GM19372 (cell line): ENCODE measurements at regions not wholly inside any gene's neighbourhood (a gene's known extent, or its start where the extent isn't known, plus 50 kb on each side); places are given as distances from the start of the nearest gene placed in this dataset.

ENCODE experiments used
- ATAC-seq: cut with Tn5 transposase; IDR thresholded peaks from one replicate; pipeline ENCODE4 v1.9.1; 2021; ENCODE audit warnings: mild to moderate bottlenecking, low read depth, moderate library complexity; ENCODE audit not compliant: unreplicated experiment

DNA sequence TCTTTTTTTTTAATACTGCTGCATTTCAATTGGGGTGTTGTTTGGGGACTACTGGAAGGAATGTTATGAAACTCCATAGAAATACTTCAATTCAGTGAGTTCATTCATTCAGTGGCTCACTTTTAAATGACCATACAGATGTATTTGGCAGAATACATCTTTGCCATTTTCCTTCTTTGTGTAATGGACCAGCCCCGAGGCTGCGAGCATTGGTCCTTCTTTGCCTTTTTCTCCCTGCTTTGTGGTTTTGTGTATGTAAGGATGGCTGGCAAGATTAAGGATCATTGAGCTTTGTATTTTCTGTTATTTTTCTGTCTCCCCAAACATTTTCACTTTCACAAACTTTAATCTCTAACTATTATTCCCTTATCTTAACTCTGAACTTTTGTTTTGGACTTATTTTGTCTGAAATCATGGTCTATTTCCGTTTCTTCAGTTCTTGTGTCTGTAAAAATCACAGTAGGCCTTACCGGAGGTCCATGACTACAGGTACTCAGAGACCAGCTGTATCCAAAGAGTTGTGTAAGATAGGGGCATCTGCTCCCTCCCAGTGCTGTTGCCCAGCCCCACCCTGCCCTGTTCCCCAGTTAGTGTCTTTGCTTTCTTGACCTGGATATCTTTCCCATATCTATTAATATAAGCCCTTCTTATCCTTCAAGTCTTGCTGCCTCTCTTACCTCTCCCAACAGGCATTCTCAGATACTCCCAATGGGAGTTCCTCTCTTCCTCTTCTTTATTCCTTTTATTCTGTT lies 154.3 kb upstream of the DMRT1 start:
- ATAC-seq: no peak

DNA sequence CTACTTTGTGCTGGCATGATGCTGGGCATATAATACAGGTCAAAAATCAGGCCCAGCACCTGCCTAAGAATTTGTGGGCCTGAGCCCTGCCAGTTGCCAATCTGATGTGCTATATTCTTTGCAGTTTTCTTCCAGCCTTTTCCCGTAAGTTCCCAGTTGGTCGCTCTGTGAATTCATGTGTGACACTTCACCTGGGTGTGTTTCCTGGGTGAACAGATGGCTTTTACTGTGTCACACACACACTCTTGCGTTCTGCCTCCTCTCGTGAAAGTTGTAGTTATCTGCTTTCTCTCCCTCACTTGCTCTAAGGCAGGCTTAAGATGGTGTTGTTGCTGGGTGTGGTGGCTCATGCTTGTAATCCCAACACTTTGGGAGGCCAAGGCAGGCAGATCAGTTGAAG lies 153.5 kb upstream of the DMRT1 start:
- no peak for ATAC-seq

DNA sequence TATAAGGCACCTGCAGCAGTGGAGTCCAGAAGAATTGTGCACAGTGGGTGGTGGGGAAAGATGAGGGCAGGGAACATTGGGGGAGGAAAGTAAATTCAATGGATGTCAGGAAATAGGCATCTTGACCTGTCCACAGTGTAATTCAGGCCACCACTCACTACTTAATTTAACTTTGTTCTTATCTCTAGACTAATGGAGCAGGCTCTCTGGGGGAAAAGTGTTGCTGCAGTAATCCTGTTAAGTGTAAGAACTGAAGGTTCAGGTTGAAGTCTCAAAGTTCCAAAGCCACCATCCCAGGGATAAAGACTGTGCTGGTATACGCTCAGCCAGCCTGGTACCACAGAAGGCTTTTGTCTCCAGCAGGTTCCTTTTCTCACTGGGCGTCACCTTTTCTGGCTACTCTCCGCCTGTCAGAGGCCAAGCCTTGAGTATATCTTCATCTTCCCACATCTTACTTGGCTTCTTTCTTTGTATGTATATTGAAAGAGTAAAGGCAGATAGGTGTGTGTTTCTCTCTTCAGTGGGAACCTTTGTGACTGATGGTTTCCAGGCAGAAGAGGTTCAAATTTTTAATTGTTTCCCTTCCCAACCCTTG lies 150.9 kb upstream of the DMRT1 start:
- no peak for ATAC-seq

DNA sequence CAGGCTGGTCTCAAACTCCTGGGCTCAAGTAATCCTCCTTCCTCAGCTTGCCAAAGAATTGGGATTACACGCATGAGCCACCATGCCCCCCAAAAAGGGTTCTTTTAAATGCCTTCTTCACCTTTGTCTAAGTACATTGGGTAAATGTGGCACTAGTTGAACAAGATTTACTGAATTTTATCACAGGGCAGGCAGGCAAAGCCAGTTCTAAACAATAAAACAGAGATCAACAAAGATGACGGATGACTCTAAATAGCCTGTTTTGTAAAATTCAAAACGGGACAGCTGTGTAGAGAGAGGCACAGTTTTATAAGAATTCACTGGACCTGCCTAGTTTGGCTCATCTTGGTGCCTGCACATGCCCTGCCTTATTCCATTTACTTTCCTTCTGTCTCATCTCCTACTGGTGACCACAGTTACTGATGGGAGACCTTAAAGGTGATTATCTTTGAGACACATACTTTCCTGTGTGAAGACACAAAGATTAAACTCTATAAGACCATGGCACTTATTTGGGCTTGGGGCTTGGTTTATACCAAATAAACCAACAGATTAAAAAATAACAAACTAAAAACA lies 149.6 kb upstream of the DMRT1 start:
- ATAC-seq: no peak

DNA sequence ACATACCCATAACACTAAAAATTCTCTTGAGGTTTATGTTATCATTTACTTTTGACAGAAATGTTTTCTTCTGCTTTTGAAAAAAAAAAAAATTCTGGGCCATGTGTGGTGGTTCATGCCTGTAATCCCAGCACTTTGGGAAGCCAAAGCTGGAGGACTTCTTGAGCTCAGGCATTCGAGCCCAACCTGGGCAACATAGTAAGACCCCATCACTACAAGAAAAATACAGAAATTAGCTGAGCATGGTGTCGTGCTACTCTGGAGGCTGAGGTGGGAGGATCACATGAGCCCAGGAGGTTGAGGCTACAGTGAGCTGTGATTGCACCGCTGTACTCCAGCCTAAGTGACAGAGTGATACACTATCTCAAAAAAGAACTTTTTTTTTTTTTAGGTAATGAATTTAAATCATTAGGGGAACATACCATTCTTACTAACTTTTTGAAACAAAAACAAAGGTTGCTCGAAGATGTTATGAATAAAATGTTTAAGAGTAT lies 148.8 kb upstream of the DMRT1 start:
- ATAC-seq: no peak

DNA sequence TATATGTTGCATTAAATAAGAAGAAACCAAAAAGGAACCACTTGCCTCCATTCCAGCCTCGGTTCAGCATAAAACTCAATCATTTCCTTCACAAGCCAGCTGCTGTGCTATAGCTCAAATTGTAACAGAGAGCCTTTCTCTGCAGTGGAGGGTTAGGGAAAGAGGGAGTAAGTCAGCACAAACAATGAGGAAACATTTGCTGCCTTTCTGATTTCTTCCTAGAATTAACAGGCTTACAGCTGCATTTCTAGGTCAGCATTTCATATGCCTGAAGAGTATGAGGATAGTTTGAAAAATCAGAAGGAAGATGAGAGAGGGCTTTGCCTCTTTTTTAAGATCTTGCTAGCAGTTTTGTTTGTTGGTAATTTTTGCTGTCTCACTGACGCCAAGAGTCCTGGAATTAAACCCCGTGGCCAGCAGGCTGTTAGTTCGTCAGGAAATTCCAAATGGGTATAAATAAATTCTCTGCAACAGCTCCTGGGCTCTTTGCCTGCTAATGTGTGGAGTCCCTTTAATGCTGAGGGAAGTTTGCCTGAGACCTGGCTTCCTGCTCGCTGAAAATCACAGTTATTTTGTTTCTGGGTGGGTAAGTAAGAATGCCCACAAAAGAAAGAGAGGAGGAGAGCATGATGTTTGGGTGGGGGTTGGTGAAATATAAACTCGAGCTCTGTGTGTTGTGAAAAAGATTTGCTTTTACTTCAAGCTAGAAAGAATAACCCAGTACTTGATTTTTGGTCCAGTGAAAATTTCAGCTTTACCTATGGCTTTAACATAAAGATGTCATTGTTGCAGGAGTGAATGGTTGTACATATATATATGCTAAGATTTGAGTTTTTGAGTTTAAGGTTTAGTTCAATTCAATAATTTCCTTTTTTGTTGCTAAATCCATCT lies 148.1 kb upstream of the DMRT1 start:
- ATAC-seq: no peak

DNA sequence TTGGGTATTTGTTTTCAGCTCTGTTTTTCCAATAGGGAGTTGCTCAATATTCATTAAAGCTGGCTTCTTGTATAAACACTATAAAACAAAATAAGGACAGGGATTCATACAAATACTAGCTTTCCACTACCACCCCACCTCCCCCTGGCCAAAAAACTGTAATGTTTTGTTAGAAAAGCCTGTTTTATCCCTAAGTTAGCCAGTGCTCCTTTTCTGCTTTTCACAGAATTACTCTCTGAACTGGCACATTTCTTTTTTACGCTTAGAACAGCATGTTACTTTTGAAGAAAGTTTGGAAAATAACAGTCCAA lies 147.4 kb upstream of the DMRT1 start:
- ATAC-seq: no peak

DNA sequence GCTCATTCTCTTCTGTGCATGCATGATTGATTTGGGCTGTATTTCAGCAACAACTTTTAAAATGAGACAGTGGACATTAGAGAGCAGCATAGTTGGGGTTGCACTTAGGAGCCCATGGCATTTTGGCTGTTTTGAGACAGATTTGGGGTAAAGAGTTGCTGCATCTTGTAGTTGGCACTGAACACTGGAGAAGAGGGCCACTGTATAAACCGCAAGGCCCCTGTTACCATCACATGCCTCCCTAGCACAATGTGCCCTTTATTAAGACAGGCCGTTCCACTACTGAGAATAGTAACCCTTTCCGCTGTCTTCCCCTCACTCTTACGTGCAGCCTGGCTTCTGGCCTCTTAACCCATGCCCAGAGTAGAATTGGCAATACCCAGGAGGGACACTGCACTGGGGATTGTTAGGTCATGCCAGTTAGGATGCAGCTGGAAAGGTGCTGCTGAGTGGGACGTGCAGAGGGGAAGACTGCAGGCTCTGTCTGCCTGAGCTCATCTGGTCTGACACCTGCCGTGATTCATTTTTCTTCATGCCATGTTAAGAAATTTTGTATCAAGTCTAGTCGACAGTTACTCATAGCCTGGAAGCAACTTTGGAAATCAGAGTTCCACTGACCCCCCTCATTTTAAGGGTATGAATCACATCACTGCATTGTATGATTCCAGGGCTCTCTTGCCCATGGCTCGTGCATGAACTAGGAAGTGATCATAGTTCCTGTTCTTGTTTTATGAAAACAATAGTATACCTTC lies 146.9 kb upstream of the DMRT1 start:
- no peak for ATAC-seq

DNA sequence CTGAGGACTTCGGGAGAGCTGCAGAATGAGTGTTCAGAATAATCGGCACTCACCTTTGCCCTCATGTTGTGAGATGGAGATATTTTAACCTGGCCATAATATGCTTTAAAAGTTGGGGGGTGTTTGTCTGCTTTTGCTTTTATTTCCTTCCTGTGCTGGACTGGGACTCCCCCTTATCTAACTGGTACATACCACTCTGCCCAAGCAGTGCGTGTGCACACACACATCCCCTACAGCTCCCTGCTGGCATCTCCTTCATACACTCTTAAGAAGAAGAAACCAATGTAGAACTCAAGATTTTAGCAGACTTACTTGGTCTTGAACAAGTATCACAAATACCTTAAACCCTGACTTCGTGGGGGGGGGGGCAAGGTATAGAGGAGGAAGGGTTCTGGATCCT lies 146.2 kb upstream of the DMRT1 start:
- ATAC-seq: no peak

DNA sequence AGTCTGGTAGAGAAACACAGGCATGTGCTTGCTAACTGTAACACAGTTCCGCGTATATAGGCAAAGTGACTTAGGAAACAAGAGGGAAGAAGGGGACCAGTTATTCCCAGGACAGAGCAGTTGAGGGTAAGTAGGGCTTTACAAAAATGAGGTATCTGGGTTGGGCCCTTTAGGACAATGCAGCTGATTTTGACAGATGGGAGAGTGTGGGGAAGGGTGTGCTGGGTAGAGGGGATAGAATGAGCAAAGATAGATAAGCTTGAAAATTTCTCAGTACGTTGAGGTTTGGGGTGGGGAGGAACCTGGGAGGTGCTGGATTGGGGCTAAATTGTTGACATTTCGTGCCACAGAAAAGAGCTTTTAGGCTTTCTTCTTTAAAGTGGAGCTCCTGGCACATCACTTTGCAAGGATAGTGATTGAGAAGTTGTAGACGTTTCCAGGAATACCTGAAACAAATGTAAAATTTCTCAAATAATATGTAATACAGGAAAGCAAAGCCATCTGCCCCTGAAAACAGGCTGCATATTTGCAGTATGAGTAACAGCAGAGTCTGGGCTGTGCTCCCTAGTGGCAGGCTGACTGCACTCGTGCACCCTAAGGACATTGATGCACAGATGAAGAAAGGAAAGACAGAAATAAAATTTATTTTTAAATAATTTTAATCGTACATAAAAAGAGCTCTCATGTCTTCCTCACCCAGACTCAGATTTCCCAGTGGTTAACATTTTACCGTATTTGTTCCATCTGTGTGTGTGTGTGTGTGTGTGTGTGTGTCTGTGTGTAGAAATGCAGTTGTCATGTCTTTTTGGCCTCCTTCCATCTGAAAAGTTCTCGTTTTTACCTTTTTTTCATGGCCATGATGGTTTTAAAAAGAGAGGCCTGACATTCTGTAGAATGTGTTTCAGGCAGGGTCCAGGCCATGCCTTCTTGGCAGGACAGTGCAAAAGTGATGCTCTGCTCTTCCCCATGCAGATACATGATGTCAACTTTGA lies 144.9 kb upstream of the DMRT1 start:
- no peak for ATAC-seq

DNA sequence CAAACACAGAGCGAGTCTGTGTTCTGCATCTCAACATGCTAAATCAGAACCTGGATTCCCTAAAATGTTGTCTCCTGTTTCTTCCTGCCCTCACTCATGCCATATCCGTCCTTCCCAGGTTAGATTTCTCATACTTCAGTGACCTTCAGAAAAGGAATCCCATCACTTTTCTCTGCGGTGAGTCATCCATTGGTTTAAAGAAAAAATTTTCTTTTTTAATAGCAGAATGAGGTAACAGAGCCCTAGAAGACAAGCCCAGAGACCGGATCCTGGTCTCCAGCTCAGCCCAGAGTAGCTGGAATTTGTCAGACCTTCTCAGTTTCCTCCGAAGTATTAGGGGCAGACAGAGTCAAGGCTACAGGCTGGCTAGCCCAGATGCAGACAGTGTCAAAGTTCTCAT lies 143.2 kb upstream of the DMRT1 start:
- no peak for ATAC-seq

DNA sequence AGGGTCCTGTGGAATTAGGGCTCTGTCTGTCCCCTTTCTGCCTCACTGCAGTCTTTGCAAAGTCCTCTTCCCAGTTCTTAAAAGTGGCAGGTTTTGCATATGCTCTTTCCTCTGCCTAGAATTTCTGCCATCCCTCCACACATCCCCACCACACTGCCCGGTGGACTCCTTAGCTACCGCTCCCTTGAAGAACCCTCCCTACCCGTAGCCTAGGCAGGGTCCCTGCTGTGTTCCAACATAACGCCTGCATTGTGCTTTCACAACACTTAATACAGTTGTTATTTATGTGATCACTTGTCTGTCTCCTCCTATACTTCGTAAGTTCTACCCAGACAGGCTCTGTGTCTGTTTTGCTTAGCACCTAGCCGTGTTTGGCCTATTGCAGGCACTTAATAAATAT lies 142.5 kb upstream of the DMRT1 start:
- ATAC-seq: no peak

DNA sequence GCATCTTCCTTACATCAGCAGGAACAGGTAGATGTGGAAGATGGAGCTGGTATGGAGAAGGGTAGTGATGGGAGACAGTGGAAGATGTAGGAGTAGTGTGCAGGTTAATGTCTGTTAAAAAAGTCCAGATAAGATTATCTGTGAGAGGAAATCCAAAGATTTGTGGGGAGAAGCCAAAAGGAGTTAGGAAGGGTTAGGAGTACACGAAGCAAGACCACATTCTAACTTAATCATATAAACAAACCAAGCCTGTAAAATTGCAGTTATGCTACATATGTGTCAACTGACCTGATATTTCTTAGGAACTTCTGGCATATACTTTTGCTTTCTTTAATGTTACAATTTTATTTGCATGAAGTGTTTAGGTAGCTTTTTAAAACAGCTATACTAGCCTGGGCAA lies 142.1 kb upstream of the DMRT1 start:
- no peak for ATAC-seq

DNA sequence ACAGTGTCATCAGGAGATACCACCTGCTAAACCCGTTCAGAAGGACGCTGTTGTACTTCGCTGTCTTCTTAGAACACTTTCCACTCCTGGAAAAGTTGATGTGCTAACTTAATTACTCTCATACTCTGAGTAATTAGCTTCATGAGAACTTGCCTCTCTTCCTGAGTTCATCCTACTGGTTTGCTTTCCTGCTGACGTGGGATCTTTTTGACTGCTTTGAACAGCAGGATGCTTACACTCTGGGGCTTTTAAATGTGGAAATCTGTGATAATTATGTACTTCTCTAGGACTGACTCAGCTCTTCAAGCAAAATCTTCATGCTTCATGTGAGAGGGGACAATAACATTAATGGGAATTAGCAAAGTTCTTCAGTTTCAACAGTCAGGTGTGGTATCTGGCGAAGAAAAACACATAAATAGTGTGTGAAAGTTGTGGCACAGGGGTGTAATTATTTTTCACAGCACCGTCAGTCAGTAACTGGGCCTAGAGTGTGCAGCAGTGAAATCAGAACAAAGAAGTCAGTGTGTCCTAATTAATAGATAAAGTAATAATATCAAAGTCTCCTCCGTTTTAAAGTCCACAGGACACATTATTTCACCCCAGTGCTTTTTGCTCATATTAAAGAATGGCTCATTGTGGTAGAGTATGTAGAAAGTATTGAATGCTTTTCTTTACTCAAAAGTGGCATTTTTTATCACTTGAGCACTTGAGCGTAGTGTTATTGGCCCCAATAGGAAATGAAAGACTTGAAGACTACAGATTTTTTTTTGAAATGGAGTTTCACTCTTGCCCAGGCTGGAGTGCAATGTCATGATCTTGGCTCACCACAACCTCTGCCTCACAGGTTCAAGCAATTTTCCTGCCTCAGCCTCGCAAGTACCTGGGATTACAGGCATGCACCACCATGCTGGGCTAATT lies 140.9 kb upstream of the DMRT1 start:
- ATAC-seq: no peak

DNA sequence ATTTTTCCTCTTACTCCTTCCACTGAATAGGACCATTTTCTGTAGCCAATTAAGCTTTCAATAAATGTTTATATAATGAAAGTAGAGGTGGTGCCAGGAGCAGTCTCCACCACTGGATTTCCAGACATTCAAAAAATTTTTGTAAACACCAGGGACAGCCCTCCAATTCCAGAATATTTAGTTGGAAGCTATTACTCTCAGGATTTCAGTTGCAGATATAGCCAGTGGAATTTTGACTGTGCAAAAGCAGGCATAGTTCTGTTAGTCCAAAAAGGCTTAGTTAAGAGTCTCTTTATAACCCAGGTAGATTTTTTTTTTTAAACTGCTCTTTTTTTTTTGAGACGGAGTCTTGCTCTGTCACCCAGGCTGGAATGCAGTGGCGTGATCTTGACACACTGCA lies 138.1 kb upstream of the DMRT1 start:
- ATAC-seq: no peak

DNA sequence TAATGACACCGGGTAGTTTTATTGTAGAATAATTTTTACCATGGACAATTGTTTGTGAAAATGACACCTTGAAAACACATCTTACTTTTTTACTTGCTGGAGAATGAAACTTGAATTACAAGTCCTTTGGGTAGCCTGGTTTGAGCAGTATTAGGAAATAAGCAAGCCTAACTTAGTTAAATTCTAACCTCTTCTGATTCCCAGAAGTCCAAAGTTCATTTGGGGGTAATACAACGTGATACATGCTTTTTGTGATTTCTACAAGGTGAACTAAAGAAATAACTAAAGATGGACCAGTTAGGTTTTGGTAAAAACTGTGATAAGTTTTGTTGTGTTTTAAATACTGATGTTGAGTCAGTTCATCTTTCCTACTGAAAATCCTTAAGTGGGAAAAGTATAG lies 135.4 kb upstream of the DMRT1 start:
- no peak for ATAC-seq

DNA sequence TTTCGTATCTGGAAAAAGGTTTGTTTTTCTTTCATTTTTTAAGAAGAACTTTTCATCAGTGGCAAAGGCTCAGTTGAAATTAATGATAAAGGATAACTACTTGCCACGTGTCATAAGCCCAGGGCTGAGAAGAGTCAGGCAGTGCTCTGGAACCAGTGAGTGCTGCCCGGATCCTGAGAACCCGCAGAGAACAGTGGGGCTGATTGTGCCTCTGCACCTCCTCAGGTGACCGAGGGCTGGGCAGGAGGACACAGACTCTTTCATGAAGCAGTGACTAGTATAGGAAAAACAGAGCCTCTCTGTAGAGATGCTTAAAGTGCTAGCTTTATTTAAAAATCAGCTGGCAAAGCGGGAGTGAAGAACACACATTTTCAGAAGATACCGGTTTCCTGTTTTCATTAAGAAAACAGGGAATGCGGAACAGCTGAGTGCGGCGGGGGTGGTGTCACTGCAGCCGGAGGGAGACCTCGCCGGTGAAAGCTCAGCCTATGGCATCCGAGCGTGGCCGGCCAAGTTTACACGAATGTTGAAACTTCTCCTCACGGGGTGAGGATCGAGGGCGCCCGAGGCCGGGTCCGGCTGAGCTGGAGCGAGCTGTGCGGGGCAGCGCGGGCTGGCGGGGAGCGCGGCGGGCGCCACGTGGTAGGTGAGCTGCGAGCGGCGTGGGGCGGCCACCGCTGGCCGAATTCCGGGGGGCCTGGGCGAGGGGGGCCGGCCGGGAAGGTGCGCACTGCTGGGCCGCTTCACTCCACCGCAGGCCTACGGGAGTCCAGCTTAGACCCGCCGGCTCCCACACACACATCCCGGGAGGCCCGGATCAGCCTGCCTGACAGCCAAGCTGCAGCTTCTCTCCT lies 134.7 kb upstream of the DMRT1 start:
- ATAC-seq: peak; percentile 52
